ENCODE measurements at regions not wholly inside any gene's neighbourhood (a gene's known extent, or its start where the extent isn't known, plus 50 kb on each side); places are given as distances from the start of the nearest gene placed in this dataset.

DNA sequence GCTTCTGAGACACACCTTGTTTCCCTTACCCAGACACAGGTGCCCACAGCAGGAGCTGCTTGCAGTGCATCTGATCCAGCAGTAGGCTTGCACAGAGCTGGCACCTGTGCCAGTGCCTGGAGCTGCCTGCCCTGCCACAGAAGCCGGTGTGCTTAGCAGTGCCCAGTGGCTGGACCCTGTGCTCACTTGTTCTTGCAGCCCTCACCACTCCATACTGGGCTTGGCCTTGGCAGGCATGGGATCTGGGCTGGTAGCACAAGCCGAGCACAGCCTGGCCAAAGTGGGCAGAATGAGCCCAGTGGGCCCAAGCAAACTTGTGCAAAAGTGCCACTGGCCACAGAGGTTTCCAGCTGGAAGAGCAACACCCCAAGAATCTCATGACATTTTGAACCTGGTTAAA lies 1950.4 kb downstream of the SUCLG1 start:
- TF ChIP-seq, protein P1, sequence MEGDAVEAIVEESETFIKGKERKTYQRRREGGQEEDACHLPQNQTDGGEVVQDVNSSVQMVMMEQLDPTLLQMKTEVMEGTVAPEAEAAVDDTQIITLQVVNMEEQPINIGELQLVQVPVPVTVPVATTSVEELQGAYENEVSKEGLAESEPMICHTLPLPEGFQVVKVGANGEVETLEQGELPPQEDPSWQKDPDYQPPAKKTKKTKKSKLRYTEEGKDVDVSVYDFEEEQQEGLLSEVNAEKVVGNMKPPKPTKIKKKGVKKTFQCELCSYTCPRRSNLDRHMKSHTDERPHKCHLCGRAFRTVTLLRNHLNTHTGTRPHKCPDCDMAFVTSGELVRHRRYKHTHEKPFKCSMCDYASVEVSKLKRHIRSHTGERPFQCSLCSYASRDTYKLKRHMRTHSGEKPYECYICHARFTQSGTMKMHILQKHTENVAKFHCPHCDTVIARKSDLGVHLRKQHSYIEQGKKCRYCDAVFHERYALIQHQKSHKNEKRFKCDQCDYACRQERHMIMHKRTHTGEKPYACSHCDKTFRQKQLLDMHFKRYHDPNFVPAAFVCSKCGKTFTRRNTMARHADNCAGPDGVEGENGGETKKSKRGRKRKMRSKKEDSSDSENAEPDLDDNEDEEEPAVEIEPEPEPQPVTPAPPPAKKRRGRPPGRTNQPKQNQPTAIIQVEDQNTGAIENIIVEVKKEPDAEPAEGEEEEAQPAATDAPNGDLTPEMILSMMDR (IDR thresholded peaks at IDR 0.05; ENCODE audit: borderline replicate concordance, extremely low read depth, low read length, poor library complexity, severe bottlenecking): no peak
- no peak for TF ChIP-seq EZH2 (IDR thresholded peaks at IDR 0.05; ENCODE audit: borderline replicate concordance, low read depth, low read length, severe bottlenecking)
